Activated CD4-positive, alpha-beta T cell treated with anti-CD3 and anti-CD28 coated beads, Interleukin-2, Interleukin-4, amounts not matched to agents 100 ng/mL and 50 ng/mL, durations not matched to agents 16 hours and 8 hours (primary cell): ENCODE measurements at regions not wholly inside any gene's neighbourhood (a gene's known extent, or its start where the extent isn't known, plus 50 kb on each side); places are given as distances from the start of the nearest gene placed in this dataset.
A peak's percentile ranks its signal among the peaks of the same experiment; 100 is the strongest.
"Not testable (repeated sequence)": the region's sequence is repeated elsewhere in the genome, so short reads cannot be mapped to it uniquely, and the experiment has no call there.

ENCODE experiments used
- DNase-seq: peaks from one replicate; pipeline ENCODE4 v3.0.0-alpha.2; 2020; ENCODE audit warnings: low spot score

DNA sequence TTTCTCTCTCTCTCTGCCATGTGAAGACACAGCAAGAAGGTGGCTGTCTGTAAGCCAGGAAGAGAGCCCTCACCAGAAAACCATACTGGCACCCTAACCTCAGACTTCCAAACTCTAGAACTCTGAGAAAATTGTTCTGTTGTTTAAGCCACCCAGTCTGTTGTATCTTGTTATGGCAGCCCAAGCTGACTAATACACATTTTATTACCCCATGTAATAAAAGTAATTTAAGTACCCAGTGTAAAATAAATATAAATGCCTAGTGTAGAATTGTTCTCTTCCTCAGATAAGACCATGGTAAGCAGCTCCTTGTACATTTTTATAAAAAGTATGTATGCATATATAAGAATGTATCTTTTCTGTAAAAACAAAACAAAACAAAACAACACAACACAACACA is 119.7 kb downstream of the DTL start:
- no peak for DNase-seq

DNA sequence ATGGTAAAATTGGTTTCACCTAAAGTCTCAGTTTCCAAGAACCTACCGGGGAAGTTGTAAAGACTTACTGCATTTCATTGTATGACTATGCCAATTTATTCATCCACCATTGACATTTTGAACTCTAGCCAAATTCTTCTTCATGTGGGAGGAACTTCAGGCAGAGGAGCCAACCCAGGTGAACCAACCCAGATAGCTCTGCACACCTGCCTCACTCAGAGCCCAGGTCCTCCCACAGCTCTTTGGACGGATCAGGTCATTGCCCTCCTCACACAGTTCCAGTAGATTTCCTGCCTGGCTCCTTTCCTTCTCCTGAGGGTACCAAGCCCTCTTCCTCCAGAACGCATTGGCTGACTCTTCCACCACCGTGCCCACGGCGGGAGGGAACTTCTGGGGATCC is 121.7 kb downstream of the DTL start:
- no peak for DNase-seq

- no peak for DNase-seq
These were observed 123.6 kb downstream of the DTL start for GRCh38 chr1:212158912-212159796.

- DNase-seq = peak; percentile 20
These were observed 123.9 kb upstream of the PPP2R5A start for GRCh38 chr1:212161231-212161781.

DNA sequence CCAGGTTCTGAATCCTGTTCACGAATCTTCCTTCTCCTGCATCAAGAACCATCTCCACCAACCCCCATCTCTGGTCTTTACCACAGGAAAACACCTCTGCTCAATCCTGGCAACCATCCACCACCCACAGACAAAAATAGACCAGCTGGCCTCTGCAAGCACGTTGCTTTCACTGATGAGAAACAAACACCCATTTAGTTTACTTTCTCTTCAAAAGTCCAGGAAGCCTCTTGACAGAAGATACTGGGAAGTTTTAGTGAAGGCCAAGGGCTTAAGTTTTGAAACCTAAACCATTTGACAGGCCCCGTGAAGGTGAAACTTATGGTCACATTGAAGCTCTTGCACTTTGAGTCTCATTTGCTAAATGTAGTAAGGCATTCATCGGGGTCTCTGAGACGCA is 122.6 kb upstream of the PPP2R5A start:
- peak; percentile 17 for DNase-seq

DNA sequence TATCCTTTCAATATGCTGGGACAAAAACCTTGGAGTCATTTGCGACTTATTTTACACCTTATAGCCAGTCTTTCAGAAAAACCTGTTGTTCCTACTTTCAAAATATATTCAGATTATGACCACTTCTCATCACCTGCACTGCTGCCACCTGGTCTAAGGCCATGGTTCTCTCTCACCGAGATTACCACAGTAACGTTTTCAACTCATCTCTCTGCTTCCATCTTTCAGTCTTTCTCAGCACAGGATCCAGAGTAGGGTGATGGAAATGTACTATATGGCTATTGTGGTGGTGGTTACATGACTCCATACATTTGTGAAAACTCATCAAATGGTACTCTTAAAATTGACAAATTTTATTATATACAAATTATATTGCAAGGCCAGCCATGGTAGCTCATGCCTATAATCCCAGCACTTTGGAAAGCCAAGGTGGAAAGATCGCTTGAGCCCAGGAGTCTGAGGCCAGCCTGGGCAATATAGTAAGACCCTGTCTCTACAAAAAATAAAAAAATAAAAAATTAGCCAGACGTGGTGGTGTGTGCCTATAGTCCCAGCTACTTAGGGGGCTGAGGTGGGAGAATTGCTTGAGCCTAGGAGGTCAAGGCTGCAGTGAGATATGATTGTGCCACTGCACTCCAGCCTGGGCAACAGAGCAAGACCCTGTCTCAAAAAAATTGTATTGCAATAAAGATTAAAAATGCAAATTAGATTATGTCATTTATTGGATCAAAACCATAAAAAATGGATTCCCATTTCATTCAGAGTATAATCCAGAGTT is 120.9 kb upstream of the PPP2R5A start:
- DNase-seq = no peak

- DNase-seq = no peak
These were observed 119.0 kb upstream of the PPP2R5A start for GRCh38 chr1:212166244-212166643.

- no peak for DNase-seq
These were observed 118.6 kb upstream of the PPP2R5A start for GRCh38 chr1:212166644-212167043.

DNA sequence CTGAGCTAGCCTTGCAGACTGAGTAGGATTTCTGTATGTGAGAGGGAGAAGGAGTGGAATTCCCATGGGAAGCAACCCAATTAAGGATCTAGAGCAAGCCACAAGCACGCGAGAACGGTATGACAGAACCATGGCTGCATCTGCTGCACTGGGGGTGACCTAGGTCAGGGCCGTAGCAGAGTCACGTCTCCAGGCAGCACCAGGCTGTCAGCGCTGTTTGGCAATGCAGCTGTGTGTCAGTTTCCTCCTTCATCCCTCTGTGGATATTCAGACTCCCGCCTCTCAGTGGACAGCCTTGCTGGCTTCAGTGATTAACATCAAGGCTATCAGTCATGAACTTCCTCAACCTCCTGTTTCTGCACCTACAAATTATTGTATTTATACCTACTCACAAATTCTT is 118.1 kb upstream of the PPP2R5A start:
- no peak for DNase-seq

DNA sequence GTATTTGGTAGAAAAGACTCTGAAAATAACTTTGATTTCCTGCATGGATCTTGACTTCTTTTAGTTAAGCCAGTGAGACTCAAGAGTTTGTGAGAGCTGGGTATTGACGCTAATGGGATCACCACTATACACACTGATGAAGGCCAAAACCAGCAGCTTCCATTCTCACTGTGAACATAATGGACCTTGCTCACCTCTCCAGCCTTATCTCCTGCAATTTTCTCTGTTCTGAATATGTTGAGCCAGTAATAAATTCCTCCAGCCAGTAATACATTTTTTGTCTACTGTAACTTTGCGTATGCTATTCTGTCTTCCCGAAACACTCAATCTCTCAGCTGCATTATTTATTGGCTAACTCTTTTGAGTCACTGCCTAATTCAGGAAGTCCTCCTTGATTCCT is 111.6 kb upstream of the PPP2R5A start:
- DNase-seq = no peak

DNA sequence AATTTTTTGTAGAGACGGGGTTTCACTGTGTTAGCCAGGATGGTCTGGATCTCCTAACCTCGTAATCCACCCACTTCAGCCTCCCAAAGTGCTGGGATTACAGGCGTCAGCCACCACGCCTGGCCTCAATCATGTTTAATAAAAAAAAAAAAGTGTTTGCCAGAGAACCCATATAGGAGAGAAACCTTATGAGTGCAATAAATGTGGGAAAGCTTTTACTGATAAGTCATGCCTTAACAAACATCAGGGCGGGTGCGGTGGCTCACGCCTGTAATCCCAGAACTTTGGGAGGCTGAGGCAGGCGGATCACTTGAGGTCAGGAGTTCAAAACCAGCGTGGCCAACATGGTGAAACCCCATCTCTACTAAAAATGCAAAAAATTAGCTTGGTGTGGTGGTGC is 110.9 kb upstream of the PPP2R5A start:
- not testable (repeated sequence) for DNase-seq

- DNase-seq = no peak
These were observed 107.7 kb upstream of the PPP2R5A start for GRCh38 chr1:212177542-212177941.

- no peak for DNase-seq
These were observed 106.4 kb upstream of the PPP2R5A start for GRCh38 chr1:212178851-212179250.

DNA sequence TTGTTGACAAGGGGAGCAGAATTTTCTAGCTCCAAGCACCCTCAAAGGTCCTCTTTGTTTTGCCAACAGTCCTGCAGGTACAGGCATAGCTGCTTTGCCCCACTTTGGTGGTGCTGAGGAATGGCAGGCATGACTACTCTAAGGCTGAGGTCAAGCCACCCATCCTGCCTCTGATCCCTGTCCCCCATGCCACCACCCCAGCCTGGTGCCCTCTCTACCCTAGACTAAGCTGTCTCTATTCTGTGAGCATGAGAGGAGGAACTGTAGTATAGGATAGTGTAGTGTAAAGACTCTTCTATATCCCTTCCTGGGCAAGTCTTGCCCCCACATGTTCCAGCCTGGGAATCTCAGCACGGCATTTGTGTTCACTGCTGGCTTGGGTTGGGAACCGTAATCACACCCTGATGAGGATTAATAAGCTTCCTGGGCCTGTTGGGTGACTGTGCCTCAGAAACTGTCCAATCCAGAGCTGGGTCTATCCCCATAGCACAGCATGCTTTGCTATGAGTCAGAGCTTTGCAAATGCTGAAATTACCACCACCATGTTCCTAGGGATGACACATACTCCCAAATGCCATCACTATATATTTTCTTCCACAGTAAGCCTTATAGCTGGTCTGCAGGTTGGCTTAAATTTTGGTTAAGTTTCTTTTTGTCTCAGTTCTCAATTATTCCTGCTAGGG is 105.7 kb upstream of the PPP2R5A start:
- DNase-seq = no peak

DNA sequence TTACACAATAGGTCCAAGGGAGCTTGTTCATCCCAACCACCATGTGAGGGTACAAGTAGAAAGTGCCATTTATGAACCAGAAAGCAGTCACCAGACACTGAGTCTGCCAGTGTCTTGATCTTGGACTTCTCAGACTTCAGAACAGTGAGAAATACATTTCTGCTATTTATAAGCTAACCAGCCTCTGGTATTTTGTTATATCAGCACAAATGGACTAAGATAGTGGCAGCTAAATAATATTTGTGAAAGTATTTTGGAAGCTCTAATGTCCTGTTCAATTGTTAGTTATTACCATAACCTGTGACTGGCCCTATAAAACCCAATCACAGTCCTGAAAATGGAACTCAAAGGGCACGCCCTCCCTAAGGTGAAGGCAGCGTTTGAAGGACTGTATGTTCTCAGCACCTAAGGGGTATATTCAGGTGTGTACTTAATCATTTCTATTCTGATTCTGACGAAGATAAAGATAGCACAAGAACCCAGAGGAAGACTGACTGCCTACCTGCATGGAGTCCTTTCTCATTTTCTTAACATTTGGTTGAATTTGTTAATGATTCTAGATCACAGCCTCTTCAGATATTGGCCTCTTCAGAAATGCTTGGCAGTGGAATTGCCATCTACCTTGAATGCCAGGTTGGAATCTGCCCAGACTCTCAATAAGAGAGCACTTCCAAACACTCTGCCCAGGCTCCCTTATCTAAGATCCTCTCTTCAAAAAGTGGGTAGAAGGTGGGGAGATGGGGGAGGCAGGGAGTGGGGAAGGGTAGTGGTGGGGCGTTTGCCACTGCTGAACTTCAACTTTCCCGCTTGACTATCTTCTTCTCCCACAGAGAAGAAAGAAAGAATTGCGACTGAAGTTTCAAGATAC is 104.0 kb upstream of the PPP2R5A start:
- no peak for DNase-seq

GRCh38 chr1:212182171-212182570 is 103.0 kb upstream of the PPP2R5A start:
- no peak for DNase-seq

GRCh38 chr1:212182579-212182978 is 102.6 kb upstream of the PPP2R5A start:
- DNase-seq = no peak

GRCh38 chr1:212186427-212187207 is 98.6 kb upstream of the PPP2R5A start:
- DNase-seq = peak; percentile 10

- peak; percentile 10 for DNase-seq
These were observed 96.4 kb upstream of the PPP2R5A start for GRCh38 chr1:212188599-212189351.

- no peak for DNase-seq
These were observed 95.9 kb upstream of the PPP2R5A start for GRCh38 chr1:212189352-212189738.
